Hypothalamus (tissue), 51 donors: ENCODE measurements at regions not wholly inside any gene's neighbourhood (a gene's known extent, or its start where the extent isn't known, plus 50 kb on each side); places are given as distances from the start of the nearest gene placed in this dataset.
"Not testable (repeated sequence)": the region's sequence is repeated elsewhere in the genome, so short reads cannot be mapped to it uniquely, and the experiment has no call there.

Experiments used
- DNase-seq, 51 donors: peaks; one replicate each; lab custom pipeline; 2025; lab: John Stamatoyannopoulos, UW

- no peak for DNase-seq
Measured at GRCh38 chr1:116290085-116290705, 82.8 kb upstream of the ATP1A1 start.

- no peak for DNase-seq
Measured at GRCh38 chr1:116291024-116291423, 82.0 kb upstream of the ATP1A1 start.

GRCh38 chr1:116292929-116293725, 79.9 kb upstream of the ATP1A1 start:
- no peak for DNase-seq

GRCh38 chr1:116297495-116298212, 75.4 kb upstream of the ATP1A1 start:
- no peak for DNase-seq

- DNase-seq: not testable (repeated sequence)
Measured at GRCh38 chr1:116298213-116298579, 74.8 kb upstream of the ATP1A1 start.

GRCh38 chr1:116298746-116299145, 74.3 kb upstream of the ATP1A1 start:
- DNase-seq: no peak

GRCh38 chr1:116299248-116299647, 73.8 kb upstream of the ATP1A1 start:
- no peak for DNase-seq

GRCh38 chr1:116302281-116302680, 70.8 kb upstream of the ATP1A1 start:
- DNase-seq: no peak

- no peak for DNase-seq
Measured at GRCh38 chr1:116306102-116306501, 66.9 kb upstream of the ATP1A1 start.

GRCh38 chr1:116306840-116307442, 66.1 kb upstream of the ATP1A1 start:
- no peak for DNase-seq

- DNase-seq: no peak
Measured at GRCh38 chr1:116308276-116308675, 64.8 kb upstream of the ATP1A1 start.

- no peak for DNase-seq
Measured at GRCh38 chr1:116309090-116309870, 63.8 kb upstream of the ATP1A1 start.

- peak in 2 of 51 donors; percentile 11 to 19 for DNase-seq
Measured at GRCh38 chr1:116310180-116310579, 62.9 kb upstream of the ATP1A1 start.

GRCh38 chr1:116311193-116311592, 61.9 kb upstream of the ATP1A1 start:
- DNase-seq: no peak

GRCh38 chr1:116311756-116312680, 61.0 kb upstream of the ATP1A1 start:
- peak in 26 of 51 donors; percentile 9 to 65 (median 32) for DNase-seq

GRCh38 chr1:116312681-116313069, 60.4 kb upstream of the ATP1A1 start:
- no peak for DNase-seq

- no peak for DNase-seq
Measured at GRCh38 chr1:116313776-116314175, 59.3 kb upstream of the ATP1A1 start.

- peak in 1 of 51 donors; percentile 5 for DNase-seq
Measured at GRCh38 chr1:116314305-116314919, 58.6 kb upstream of the ATP1A1 start.

GRCh38 chr1:116316373-116316772, 56.7 kb upstream of the ATP1A1 start:
- no peak for DNase-seq
